ENCODE measurements at regions not wholly inside any gene's neighbourhood (a gene's known extent, or its start where the extent isn't known, plus 50 kb on each side); places are given as distances from the start of the nearest gene placed in this dataset.
A peak's percentile ranks its signal among the peaks of the same experiment; 100 is the strongest.

DNA sequence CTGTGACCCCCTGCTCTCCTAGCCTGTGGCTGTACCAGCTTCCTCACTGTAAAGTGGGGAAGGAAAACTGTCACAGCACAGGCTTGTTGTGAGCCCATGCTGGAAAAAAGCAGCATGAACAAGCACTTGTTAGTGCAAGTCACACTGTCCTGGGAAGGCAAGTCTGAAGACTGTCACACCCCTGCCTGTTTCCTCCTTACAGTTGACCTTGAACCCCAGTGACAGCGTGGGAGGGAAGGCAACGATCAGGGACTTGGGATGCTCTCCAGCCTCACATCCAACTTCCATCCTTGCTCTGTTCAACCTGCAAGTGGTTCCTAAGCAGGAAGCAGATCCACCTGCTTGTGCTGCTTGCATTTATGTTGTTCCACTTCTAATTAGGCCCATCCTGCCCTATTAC is 311.3 kb upstream of the KLHL29 start:
- no peak for DNase-seq

DNA sequence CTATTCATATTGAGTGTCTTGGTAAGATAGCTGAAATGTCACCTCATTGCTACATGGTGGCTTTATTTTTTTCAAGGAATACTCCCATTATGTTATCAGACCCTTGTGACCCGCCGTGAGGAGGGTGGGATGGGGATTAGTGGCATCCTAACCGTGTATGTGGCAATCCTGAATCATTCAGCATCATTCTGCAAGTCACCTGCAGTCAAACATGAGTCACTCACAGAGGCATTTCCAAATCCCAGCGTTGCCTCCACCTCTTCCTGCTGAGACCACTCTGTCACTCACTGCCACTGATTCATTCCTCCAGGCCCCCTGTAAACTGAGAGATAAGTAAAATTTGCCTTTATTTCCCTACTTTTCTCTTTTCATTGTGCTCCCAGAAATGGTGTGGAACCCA is 307.4 kb upstream of the KLHL29 start:
- no peak for DNase-seq

DNA sequence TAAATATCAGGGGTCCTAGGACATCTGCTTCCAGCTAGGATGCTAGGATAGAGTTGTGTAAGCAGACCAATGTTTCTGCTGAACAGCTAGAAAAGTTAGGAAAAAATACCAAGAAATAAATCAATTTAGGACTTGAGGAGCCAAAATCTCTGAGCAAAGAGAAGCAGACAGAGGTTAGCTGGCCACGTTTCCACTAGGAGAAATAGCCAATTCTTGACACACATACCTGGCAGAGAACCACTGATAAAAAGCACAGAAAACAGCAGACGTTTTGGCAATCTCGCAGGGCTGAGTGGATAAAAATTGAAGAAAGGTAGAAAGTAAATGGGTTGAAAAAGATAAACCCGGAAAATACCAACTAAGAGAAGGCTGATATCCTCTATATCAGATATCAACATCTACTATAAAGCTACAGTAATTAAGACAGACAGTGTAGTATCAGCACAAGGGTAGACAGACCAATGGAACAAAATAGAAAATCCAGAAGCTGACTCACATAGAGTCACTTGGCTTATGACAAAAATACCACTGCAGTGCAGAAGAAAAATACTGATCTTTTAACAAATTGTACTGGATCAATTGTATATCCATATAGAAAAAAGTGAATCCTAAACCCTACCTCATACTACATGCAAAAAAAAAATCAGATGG is 306.1 kb upstream of the KLHL29 start:
- DNase-seq: no peak

DNA sequence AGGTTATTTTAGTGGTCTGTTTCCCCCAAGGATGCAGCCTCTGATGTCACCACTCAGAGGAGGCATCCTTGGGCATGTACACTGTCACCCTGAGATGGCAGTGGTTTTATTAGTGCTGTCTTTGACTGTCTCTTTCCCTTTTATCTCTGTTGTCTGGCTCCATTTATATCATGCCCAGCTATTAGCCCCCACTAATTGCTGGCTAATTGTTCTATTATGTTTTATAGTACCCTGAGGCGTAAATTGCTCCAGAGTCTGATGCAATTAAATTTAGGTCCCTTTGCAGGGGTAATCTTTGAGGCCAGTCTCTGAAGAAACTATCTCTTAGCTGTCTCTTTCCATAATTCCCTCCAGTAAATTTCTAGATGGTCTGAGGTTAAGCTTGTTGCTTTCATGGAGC is 301.0 kb upstream of the KLHL29 start:
- no peak for DNase-seq

DNA sequence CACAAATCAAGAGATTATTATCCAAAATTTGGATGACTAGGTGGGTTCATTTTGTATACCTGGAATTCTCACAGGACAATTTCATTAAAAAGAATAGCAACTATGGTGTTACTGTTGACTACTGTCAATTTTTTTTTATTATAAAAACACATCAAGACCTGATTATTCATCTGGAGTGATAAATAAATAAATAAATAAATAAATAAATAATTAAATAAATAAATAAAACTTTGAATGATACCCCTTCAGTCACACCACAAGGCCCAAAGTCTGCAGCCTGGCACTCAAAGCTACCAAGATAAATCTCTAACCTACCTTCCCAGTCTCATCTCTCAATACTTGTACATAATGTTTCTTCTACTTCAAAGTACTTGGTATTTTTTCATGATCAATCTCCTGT is 294.0 kb upstream of the KLHL29 start:
- no peak for DNase-seq

DNA sequence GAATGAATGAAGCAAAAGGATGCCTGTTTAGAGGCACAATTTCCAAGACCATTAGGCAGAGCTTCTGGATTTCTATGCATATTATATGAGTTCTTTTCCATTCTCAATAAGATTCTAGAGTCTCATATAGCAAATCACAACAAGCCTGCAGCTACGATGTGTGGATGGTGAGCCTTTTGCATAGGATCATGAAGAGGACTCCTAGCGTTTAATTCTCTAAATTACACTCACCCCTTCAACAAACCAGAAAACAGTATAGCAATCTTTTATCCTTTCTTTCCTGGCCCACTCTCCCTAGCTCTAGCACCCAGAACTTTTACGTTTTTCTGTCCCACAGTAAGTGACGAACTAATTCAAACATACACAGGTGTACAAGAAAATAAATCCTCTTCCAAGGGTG is 293.1 kb upstream of the KLHL29 start:
- peak; percentile 8 to 31 for DNase-seq

DNA sequence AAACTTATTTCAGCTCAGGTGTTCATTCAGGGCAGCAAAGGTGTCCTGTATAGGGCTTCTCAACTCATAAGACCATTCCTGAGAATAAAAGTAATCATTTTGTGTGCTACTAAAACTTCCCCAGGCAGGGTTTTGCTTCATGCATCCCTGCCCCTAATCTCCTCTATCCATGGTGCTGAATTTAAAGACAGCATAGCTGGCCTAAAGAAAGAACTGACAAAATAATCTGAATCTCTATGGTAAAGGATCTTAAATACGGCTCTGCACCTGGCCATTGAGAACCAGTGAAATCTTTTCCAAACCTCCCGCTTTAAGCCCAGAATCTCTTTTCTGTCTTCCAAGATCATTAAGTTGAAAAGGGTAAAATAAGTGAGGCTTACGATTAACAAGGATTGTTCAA is 292.1 kb upstream of the KLHL29 start:
- DNase-seq: no peak

DNA sequence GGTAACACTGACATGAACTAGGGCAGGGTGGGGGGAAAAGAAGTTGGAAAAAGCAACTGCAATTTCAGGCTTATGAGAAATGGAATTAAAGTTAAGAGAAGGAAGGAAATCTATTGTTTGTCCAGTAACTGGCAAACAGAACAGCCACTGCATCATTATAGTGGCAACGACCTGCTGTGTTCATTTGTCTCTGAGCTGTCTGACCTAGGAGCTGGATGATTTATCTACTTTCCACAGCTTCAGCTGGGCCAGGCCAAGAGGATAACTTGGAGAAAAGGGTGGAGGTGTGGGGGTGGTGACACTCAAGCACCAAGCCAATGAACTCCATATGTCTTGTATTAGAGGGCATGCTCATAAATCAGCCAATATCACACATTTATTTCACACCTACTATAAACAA is 291.5 kb upstream of the KLHL29 start:
- peak in 1 of 2 experiments; percentile 25 for DNase-seq

DNA sequence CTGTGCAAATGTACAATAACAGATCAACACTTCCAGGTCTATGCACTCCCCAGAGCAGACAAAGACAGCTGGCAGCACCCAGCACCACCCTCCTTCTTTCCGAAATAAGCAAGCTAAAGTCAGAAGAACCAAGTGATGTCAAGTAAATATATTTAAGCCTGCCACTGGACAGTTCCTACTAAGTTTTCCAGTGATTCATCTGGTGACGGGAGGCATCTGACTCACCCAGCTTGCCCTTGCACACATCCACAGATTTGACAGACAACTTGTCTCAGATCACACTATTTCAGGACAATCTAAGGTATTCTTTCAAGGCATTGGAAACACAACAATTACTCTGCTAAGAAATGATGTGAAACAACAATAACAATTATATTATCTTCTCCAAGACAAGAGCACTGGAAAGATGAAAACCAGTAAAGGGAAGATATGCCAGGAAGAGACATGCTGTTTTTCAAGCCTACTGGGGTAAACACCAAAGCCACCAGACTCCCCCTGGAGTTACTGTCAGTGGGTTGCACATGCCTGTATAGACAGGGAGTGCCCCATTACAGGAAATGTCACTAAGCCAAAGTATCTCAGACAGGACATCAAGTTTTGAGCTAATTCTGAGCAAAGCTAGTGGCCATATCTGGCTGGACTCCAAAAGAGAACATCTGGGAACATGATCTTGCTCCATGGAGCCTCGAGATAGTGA is 287.9 kb upstream of the KLHL29 start:
- DNase-seq: no peak

DNA sequence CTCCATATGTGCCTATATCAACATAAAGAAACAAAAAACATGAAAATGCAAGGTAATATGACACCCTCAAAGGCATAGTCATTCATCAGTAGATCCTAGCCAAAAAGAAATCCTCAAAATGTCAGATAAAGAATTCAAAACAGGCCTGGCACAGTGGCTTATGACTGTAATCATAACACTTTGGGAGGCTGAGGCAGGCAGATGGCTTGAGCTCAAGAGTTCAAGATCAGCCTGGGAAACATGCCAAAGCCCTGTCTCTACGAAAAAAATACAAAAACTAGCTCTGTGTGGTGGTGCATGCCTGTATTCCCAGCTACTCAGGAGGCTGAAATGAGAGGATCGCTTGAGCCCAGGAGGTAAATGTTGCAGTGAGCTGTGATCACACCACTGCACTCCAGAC is 284.6 kb upstream of the KLHL29 start:
- peak in 1 of 2 experiments; percentile 3 for DNase-seq

DNA sequence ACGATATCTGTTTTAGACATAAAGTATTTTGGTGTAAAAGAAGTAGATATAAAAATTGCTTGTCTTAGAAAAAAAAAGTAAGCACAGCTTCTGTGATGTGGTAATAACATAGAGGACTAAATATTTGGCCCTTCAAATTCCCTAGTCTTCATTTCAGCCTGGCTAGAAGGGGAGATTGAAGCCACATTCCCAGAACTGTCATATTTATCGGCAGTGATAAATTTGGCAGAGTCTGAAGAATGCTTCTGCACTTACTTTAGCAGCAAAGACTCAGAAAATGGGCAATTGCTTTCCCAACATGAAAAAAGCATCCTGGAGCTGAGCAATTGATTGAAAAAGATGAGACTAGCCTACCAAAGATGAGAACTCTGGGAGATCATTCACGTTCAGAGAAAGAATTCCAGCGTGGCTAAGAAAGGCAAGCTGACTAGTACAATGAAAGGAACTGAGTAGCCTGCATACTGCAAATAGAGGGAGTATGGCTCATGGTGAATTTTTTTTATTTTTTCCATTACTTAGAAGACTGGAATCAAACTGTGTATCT is 278.7 kb upstream of the KLHL29 start:
- DNase-seq: no peak

DNA sequence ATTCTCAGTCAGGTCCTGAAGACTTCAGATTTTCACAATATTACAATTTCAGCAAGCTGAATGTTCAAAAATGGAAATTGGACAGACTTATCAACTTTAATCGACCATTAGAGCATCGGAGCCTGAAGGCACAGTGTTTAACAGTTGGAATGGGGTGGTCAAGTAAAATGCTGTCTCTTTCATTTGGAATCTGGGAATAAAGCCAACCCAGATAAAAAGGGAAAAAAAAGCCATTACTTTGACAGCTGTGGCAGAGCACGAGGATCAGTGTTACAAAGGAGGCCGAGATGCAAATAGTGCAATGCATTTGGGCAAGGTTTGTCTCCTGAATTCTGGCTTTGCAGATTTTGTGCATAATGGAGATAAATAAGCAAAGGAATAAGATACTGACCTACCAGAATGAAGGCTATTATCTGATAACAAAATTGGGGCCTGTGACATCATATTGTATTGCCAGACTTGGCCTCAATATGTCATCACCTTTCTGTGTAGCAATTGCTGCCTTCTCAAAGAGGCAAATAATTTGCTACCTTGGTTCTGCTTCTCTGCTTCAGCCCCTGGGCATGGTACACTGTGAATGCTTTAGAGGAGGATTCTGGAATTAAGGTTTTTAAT is 277.5 kb upstream of the KLHL29 start:
- no peak for DNase-seq

DNA sequence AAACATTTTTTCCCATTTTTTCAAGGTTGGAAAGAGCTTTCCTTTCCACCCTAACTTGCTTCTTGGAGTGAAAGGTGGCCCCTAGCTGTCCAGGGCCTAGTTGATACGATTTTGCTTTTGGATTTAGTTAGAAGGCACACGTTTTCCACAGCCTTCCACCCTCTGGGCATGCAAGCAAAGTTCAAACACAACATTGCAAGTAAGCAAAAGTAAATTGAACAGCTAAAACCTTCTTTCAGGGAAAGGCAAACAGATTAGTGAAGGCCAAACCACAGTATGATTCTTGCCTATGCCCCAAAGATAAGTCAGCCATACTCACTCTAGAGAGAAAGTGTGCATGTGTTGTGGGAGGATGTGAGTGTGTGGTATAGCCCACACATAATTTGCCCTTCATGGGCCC is 273.7 kb upstream of the KLHL29 start:
- DNase-seq: no peak

DNA sequence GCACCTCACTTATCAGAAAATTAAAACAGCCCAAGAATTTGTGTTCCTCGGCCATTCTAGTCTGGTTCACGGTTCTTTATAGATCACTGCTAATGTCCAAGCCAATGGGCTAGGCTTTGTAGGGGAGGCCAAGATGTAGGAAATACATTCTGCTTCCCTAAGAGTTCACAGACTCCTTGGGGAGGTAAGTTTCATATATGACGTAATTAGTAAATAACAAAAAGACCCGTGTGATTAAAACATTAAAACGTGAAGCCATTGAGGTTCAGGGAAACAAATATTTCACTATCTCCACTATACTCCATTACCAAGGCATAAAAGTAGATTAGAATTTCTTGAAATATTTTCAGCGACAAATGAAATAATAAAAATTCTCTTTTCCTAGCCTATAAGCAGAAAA is 272.5 kb upstream of the KLHL29 start:
- no peak for DNase-seq

DNA sequence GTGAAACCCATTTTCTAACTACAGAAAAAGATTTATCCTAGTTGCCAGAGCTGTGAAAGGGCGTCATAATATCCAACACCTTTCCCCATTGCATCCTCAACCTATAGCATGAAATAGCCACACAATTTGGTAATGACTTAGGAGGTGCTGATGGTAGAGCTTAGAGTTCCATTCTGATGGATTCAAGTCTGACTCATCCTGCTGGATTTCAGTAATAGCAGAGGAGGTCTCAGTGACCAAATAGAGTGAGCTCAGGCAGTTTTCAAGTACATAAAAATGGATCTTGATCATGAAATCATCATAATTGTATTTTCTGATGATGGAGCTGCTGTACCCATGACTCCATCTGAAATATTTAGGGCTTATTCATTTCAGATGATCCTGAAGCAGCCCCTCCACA is 270.7 kb upstream of the KLHL29 start:
- no peak for DNase-seq

DNA sequence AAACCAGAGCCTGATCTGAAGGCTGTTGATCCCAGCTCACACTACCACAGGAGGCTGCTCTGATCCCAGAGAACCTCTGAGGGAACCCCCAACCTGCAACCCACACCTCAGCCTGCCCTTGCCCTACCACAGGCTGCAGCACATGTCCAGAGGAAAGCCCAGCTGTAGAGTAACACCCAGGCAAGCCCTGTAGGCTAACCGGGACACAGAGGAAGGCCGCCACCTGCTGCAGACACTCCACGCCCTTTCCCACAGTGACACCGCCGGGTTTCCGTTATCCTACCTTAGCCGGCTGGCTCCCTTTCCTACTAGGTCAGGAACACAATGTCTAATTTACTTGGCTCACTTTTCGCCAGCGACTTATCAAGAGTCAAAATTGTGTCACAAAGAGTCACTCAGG is 266.7 kb upstream of the KLHL29 start:
- no peak for DNase-seq

DNA sequence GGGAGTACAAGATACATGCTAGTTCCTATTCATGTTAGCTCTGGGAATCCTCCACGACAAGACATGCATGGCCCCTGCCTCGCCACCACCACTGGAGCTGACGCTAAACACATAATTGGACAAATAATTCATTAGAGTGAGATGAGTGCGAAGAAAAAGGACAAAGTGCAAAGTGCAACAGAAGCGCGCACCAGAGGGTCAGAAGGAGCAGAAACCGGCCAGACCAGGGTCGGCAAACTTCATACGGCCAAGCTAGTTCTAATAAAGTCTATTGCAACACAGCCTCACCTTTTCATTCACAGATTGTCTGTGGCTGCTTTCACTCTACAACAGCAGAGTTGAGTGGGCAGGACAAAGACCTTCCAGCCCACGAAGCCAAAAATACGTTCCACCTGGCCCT is 266.1 kb upstream of the KLHL29 start:
- DNase-seq: no peak

DNA sequence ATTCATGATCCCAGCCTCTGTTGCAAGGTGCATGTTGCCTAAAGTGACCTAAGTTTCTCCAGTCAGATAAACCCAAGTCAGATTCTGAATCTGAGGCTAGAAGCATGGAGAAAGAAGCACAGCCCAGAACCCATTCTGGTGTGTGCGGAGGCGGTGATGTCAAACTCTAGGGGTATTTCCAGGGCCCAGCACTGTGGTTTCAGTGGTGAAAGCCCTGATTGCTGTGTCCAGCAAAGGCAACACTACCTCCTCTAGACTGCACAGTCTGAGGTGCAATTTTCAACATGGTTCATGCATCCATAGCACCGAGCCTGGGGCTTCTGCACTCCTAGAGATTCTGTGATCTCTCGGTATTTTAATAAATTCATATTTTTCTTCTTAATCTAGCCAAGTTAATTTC is 264.8 kb upstream of the KLHL29 start:
- no peak for DNase-seq

DNA sequence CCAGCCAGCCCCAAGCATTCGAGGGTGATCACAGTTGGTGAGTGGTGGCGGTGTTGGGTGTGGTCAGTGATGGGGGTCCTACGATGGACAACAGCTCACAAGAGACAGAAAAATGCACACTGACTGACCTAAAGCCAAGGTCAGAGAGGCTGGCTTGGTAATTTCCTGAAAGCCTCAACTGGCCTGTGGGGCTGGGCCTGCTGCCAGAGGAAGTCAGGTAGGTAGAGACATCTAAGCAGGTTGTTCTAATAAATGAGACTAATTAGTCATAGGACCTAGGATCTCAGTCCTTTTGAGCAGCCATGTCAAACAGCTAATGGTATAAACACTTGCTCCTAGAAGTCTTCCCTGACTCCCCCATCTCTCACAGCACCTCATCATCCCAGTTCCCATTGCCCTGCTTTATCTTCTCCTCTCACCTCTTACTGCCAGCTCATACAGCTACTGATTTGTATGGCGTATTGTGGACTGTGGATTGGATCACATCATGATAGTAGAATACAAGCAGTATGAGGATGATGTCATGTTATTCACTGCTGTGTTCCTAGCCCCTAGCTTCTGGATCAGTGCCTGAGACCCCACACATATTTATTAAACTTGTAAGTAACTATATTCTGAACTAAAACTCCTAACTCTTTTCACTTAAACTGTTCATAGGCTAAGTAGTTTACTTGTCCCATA is 262.9 kb upstream of the KLHL29 start:
- no peak for DNase-seq

DNA sequence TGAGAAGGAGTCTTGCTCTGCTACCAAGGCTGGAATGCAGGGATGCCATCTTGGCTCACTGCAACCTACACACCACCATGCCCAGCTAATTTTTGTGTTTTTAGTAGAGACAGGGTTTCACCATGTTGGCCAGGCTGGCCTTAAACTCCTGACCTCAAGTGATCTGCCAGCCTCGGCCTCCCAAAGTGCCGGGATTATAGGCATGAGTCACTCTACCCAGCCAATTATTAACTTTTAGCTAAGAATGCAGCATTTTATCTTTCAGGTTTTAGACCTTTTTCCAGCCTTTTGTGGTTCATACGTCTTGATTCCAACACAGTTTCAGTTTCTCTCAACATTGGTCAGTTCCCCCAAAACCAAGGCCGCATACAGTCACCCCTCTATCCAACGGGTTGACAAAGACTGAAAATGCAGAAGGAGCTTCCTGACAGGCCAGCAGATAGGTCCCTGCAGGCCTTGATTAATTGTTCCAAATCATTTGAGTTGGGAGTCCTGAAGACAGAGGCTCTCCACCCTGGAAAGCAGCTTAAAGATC is 262.2 kb upstream of the KLHL29 start:
- DNase-seq: no peak

DNA sequence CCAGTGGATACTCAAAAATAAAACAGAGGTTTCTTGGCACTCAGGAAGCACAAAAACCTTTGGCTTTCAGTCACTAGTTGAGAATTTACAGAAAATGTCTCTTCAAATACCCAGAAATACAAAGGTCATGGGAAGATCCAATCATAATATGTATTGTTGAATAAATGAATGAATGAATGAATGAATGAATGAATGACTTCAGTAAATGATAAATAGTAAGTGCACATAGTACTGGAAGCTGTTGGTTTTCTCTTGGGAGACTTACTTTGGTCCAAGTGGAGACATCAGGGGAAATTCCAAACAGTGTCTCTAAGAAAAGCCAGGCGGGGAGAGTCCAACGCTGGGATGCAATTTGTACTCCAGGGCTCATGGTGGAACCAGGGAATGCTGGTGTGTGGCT is 261.3 kb upstream of the KLHL29 start:
- no peak for DNase-seq

DNA sequence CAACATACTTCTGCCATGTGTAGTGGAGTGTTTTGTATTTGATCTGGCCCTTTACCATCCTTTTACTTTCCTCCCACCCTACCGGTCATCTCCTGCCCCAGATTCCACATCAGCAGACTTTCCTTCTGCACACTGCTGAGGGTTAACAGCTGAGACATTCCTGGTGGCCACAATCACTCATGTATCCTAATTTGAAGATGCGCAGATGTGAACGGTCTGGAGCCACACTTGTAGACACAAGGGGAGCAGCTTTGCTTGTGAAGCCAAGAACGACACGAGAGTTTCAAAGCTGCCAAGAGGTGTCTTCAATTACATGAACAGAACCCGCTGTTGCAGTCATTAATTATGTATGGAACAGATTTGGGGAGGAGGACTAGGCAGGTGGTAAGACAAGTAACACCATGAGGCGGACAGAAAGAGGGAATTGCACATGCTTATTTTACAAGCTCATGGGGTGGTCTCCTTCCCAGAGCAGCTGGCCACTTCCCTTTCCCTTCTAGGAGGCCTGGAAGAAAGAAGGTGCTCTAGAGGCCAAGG is 260.7 kb upstream of the KLHL29 start:
- DNase-seq: no peak

DNA sequence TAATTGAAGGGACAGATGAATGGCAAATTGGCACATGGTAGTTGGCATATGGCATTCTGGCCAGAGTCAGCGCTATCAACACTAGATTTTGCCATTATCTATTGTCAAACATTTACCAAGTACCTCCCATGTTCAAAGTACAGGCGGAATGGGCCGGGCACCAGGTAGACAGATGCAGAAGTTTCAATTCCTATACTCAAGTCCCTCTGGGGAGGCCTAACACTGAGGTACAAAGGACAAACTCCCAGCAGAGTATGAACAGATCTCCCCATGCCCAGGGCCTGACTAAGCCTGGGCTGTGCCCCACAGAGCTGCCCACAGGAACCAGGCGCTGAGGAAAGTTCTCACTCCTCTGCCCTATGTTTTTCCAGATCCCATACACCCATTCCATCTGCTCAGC is 257.5 kb upstream of the KLHL29 start:
- DNase-seq: no peak
